LNCAP (cell line): ENCODE measurements at regions not wholly inside any gene's neighbourhood (a gene's known extent, or its start where the extent isn't known, plus 50 kb on each side); places are given as distances from the start of the nearest gene placed in this dataset.

Experiments used
- TF ChIP-seq, protein P1 (sequence below): fragments of 450-650 bp; IDR thresholded peaks from 2 replicates; pipeline ENCODE4 v1.5.1; 2017; ENCODE audit warnings: mild to moderate bottlenecking

DNA sequence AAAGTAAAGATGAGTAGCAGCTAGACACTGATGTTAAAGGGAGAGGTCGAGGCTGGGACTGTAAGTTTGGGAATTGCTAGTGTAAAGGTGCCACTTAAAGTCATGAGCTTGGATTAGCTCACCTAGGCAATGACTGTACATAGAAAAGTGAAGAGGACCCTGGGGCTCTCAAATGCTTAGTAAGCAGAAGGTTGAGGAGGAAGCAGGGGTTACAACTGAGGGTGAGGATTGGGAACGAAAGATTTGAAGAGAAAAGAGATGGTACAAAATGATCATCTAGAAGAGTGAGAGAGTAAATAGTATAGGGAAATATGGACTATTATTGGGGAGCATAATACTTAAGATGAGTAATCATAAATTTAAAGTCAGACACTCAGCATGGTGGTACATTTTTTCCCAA, 63.1 kb upstream of the TNFSF4 start:
- TF ChIP-seq, protein P1, sequence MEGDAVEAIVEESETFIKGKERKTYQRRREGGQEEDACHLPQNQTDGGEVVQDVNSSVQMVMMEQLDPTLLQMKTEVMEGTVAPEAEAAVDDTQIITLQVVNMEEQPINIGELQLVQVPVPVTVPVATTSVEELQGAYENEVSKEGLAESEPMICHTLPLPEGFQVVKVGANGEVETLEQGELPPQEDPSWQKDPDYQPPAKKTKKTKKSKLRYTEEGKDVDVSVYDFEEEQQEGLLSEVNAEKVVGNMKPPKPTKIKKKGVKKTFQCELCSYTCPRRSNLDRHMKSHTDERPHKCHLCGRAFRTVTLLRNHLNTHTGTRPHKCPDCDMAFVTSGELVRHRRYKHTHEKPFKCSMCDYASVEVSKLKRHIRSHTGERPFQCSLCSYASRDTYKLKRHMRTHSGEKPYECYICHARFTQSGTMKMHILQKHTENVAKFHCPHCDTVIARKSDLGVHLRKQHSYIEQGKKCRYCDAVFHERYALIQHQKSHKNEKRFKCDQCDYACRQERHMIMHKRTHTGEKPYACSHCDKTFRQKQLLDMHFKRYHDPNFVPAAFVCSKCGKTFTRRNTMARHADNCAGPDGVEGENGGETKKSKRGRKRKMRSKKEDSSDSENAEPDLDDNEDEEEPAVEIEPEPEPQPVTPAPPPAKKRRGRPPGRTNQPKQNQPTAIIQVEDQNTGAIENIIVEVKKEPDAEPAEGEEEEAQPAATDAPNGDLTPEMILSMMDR, result no peak

DNA sequence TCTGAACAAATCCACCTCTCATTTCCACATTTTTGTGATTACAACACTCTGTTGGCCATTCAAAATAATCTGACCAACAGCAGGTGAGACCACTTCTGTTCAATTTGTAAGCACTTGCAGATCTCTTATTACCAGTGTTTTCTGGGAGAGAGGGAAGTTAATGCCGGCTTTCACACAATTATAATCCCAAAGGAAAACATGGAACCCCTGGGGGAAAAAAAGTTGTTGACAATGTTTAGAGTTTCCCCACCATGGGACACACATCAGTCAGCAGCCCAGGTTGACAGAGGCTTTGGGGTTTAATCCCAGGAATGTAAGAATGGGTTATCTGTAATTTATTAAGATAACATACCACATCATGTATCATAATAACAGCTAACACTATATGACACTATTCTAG, 68.4 kb upstream of the TNFSF4 start:
- TF ChIP-seq, protein P1, result no peak

- TF ChIP-seq, protein P1, result no peak
These were observed 70.0 kb upstream of the TNFSF4 start for GRCh38 chr1:173276922-173277800.

DNA sequence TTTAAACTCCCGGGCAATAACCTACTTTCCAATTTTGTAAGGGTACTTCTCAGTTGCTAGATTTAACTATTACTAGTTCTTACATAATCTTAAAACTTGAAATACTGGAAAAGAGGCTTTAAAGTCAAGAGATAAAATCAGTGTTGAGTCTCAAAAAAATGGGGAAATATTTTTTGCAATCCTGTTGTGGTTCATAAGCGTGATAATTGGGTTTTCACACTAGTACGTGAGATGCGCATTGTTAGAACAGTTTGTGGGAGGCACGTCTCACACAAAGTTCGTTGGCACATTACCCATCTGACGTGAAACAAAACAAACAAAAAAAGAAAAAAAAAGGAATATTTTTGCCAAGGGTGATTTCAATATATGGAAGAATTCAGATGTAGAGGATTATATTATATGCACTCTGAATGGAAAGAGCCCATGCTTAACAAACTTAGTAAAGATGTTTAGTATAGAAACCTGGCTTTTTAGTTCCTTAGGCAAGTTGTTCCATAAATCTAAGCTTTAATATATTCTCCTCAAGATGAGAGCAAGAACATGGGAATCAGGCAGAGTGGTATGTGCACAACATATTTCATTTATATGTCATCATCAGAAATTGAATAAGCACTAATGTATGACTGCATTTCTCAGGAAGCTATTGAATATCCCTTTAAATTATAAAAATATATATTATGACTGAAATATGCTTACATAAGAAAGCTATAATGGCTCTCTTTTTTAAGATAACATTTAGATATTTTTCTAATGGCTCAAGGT, 73.9 kb upstream of the TNFSF4 start:
- TF ChIP-seq, protein P1, result no peak

- TF ChIP-seq, protein P1, result no peak
These were observed 77.9 kb upstream of the TNFSF4 start for GRCh38 chr1:173285048-173285447.

- TF ChIP-seq, protein P1, result no peak
These were observed 80.7 kb upstream of the TNFSF4 start for GRCh38 chr1:173287785-173288184.

DNA sequence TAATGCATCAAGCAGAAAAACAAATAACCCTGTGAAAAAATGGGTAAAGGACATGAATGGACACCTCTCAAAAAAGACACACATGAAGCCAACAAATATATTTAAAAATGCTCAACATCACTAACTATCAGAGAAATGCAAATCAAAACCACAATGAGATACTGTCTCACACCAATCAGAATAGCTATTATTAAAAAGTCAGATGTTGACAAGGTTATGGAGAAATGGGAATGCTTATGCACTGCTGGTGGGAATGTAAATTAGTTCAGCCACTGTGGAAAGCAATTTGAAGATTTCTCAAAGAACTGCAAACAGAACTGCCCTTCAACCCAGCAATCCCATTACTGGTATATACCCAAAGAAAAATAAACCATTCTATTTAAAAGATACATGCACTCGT, 86.6 kb upstream of the TNFSF4 start:
- TF ChIP-seq, protein P1, result no peak
